Astrocyte of the spinal cord (primary cell): ENCODE measurements at regions not wholly inside any gene's neighbourhood (a gene's known extent, or its start where the extent isn't known, plus 50 kb on each side); places are given as distances from the start of the nearest gene placed in this dataset.

ENCODE experiments used
- DNase-seq: peaks from one replicate; pipeline ENCODE4 v3.0.0; 2011; ENCODE audit warnings: low read depth, low spot score
- H3K4me3 ChIP-seq: 2 replicates; pipeline ENCODE4 v1.5.1; 2011; ENCODE audit warnings: low read depth, mild to moderate bottlenecking, low read length, moderate library complexity
- in situ Hi-C: cut with HindIII; loops from 2 replicates; pipeline ENCODE4 v1.10.0; 2017; ENCODE audit warnings: low sequenced_read_pairs
- TF ChIP-seq, protein P1 (sequence below): IDR thresholded peaks from 2 replicates; pipeline ENCODE4 v1.5.1; 2012; ENCODE audit warnings: low read depth, mild to moderate bottlenecking, low read length, inconsistent platforms

DNA sequence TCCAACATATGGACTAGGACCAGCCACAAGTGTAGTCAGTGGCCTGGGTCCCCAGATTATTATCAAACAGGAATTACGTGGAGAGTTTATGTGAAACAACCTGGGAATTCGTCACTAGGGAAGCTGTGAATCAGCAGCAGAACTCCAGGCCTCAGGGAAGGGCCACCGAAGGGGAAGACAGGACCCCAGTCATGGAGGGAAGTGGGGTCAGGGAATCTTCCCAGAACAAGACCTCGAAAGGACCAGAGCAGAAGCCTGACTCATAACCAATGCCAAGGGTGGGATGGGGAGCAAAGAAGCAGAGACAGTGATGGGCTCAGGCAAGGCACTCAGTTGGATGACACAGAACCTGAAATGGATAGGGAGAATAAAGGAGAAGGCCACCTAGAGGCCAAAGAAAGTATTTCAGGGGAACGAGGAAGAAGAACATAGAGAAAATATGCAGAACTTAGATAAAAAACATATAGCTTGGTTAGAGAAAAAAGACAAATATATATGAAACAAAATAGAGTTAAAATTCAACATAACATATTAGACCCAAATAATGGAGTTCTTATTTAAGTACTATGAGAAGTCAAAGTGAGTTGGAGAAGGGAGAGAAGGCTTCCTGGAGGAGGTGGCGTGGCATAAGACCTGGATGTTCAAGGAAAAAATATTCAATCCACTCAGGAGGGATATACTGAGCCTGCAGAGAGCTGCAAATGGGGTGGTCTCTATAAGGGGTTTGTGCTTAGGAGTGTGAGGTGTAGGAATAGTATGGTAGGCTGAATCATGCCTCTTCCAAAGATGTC lies 66.7 kb upstream of the CAST start:
- TF ChIP-seq, protein P1, sequence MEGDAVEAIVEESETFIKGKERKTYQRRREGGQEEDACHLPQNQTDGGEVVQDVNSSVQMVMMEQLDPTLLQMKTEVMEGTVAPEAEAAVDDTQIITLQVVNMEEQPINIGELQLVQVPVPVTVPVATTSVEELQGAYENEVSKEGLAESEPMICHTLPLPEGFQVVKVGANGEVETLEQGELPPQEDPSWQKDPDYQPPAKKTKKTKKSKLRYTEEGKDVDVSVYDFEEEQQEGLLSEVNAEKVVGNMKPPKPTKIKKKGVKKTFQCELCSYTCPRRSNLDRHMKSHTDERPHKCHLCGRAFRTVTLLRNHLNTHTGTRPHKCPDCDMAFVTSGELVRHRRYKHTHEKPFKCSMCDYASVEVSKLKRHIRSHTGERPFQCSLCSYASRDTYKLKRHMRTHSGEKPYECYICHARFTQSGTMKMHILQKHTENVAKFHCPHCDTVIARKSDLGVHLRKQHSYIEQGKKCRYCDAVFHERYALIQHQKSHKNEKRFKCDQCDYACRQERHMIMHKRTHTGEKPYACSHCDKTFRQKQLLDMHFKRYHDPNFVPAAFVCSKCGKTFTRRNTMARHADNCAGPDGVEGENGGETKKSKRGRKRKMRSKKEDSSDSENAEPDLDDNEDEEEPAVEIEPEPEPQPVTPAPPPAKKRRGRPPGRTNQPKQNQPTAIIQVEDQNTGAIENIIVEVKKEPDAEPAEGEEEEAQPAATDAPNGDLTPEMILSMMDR: peak; percentile 38
- no peak overlapping the region for H3K4me3 ChIP-seq
- DNase-seq: no peak
- in situ Hi-C loops: no loop called here

DNA sequence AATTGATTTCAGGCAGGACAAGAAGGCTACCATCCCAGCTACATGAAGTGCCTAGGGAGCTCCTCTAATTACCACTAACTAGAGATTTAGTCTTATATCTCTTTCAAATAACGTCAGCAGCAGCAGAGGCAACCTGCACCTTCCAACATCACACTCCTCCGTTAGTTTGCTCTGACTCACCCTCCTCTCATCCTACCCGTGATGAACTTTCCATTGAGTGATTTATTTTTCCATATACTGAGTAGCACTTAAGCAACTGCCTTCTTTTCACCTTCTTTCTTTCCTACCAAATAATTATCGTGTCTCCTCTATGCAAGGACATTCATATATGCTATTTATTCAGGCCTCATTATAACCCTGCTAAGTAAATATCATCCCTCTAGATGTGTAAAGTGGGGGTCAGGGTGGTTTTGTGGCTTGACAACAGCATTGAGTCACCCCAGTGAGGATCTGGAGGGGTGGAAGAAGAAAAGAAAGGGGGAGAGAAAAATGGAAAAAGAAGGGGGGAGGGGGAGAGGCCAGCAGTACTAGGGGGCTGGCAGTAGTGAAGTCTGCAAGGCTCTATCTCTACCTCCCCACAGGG lies 64.6 kb upstream of the CAST start:
- TF ChIP-seq, protein P1: no peak
- H3K4me3 ChIP-seq: no peak overlapping the region
- peak; percentile 64 for DNase-seq
- in situ Hi-C loops: no loop called here

DNA sequence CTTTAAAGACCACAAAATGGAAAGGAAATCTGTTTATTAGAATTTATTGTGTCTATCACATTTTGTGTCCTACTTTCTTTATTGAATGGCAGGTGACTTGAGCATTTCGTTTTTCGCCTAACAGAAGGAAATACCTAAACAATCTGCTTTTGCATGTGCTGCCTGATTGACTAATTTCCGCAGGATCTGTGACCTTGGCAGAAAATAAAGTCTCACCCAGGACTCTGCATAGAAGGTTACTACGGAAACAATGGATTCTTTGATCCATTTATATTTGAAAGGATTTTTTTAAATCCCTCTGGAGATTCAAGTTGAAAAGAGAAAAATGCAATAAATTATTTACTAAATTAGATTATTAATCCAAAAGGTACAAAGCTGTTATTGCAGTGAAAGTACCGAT lies 61.0 kb upstream of the CAST start:
- H3K4me3 ChIP-seq: no peak overlapping the region
- TF ChIP-seq, protein P1: no peak
- in situ Hi-C loops: no loop called here
- DNase-seq: no peak

DNA sequence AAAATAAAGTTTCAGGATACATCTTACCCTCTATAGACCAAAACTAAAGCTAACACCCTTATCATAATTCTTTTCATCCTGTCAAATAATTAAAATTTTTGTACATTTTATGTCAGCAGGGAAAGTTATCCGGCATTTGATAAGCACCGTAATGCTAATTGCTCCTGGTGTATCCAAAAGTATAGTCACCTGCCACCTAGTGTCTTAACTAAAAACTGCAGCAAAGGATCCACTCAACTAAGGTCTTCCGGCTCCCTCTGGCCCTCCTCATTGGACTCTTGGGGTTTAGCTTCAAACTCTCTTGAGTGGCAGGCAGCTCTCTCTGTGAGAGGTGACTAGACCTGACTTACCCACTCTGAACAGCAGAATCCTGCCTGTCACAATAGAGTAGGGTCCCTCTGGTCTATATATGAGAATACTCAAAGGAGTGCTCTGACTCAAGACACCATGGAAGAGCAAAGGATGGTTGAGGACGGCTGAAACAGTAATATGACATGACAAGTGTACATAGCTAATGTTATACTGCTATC lies 60.4 kb upstream of the CAST start:
- TF ChIP-seq, protein P1: peak; percentile 74
- no peak overlapping the region for H3K4me3 ChIP-seq
- in situ Hi-C loops: no loop called here
- DNase-seq: peak; percentile 74

DNA sequence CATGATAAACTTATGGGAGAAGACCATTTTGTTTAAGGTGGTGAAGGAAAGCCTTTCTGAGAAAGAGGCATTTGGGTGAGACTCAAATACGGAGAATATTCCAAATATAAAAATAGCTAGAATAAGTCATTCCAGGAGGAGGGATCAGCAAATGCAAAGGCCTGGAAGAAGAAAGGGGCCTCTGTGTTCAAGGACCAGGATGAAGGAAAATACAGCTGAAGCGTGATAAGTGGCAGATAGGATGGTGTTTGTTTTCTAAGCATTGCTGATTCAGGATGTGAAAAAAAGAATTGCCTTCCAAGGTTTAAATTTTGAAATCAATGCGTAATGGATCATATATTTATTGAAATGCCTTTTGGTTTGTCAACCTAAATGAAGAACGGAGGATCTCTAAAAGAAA lies 59.4 kb upstream of the CAST start:
- in situ Hi-C loops: no loop called here
- TF ChIP-seq, protein P1: no peak
- H3K4me3 ChIP-seq: no peak overlapping the region
- no peak for DNase-seq

DNA sequence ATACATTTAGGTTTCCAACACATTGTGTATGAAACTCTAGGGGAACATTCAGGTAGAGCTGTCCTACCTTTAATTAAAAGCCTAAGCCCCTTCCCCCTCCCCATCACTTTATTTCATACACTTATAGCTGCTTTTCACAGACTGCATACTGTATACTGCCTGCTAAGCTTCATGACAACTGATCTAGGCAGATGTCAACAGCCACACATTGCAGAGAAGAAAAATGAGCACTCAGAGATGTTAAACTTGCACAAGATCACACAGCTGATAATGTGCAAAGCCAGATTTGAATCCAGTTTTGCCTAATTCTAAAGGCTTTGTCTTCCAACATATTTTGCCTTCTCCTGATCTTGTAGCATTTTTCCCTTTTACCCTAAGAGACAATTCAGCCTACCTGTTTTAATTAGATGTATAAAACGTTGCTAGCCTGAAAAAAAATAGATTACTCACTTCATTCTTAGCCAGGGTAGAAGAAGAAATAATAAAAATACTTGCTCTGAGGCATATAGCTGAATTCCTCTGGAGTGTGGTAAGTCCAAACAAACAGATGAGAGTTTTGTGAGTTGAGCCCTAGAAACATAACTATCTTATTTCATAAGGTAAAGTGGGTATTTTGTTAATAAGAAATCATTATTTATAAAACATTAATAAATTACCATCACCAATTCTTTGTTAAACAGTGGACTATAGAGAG lies 56.9 kb upstream of the CAST start:
- TF ChIP-seq, protein P1: no peak
- in situ Hi-C loops: no loop called here
- DNase-seq: no peak
- no peak overlapping the region for H3K4me3 ChIP-seq
